ENCODE measurements at regions not wholly inside any gene's neighbourhood (a gene's known extent, or its start where the extent isn't known, plus 50 kb on each side); places are given as distances from the start of the nearest gene placed in this dataset.

DNA sequence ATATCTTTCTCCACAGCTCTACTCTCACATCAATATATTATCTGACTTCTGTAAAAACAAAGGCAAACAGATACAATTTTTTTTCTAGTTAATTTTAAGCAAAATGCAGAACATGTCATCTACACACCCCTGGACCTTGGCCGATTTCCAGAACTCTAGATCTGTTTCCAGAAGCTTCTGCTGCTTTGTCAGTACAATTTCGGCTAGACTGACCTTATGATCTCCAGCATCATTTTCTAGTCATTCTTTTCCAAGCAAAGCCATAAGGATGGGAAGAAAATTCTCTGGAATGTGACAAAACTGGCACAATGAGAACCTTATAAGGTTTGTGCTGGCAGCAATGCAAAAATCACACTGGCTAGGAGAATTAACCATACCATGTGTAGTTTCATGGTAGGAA lies 132.8 kb upstream of the MPDZ start:
- Histone ChIP-seq H3K27ac (ENCODE audit: low read depth, low read length) (no peak overlapping the region), H3K27me3 (ENCODE audit: control insufficient read depth in 3 of 3, insufficient read depth in 3 of 3, low read length in 3 of 3) (no peaks in the 10 kb centered on the region), H3K9ac (ENCODE audit: low read depth in 1 of 3, low read length in 3 of 3) (no peak overlapping the region), H3K9me3 (ENCODE audit: control insufficient read depth in 3 of 3, low read length in 3 of 3) (no peaks in the 10 kb centered on the region), H3K4me3 (ENCODE audit: low read length in 3 of 3) (no peak overlapping the region), H3K36me3 (ENCODE audit: control insufficient read depth in 3 of 3, insufficient read depth in 3 of 3, low read length in 3 of 3) (no peaks in the 10 kb centered on the region), H3K4me1 (ENCODE audit: control insufficient read depth in 3 of 3, insufficient read depth in 3 of 3, low read length in 3 of 3) (peaks cover 0 to 2% (median under 1%) of the 10 kb centered on the region in 3 donors)

DNA sequence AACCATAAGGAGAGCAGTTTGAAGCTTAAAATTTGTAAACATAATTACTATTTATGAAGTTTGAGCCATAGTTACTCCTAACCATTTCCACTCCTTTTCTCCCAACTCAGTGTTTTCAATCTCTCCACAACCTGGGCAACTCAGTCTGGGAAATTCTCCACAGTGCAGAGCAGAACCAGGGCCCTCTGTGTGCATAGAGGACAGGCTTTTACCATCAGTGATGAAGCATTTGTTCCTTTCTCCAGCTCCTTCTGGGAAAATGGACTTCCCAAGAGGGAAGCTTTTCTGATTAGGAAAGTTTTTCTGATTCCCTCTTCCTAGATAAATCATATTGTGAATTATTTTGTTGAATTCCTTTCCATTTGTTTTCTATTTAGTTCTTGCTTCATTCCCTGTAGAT lies 132.3 kb upstream of the MPDZ start:
- Histone ChIP-seq H3K9me3 (ENCODE audit: control insufficient read depth in 3 of 3, low read length in 3 of 3) (no peaks in the 10 kb centered on the region), H3K9ac (ENCODE audit: low read depth in 1 of 3, low read length in 3 of 3) (no peak overlapping the region), H3K27me3 (ENCODE audit: control insufficient read depth in 3 of 3, insufficient read depth in 3 of 3, low read length in 3 of 3) (no peaks in the 10 kb centered on the region), H3K27ac (ENCODE audit: low read depth, low read length) (peak overlapping the region; percentile 36), H3K4me3 (ENCODE audit: low read length in 3 of 3) (no peak overlapping the region), H3K4me1 (ENCODE audit: control insufficient read depth in 3 of 3, insufficient read depth in 3 of 3, low read length in 3 of 3) (peaks cover 0 to 3% (median 2%) of the 10 kb centered on the region in 3 donors), H3K36me3 (ENCODE audit: control insufficient read depth in 3 of 3, insufficient read depth in 3 of 3, low read length in 3 of 3) (no peaks in the 10 kb centered on the region)

DNA sequence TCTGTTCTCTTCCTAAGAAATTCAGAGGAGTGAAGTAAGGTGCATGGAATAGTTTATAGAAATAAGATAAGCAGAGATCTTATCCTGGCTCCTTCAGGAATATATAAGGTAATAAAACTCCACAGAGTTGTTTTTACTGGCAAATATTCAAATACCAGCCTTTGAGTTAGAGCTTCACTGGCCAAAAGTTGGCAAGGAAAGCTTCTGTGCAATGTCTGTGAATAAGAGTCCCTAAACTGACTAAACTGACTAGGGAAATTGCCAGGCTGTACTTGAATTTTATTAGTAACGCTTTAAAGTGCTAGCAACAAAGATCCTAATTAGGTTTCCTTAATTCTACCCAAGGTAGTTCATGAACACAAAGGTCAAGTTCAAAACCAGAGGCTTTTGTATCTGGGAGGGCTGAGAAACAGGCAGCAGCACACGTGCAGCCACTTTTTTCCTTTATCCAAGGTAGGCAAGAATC lies 131.1 kb upstream of the MPDZ start:
- peaks cover 0 to 3% (median 2%) of the 10 kb centered on the region in 3 donors for H3K4me1 ChIP-seq (ENCODE audit: control insufficient read depth in 3 of 3, insufficient read depth in 3 of 3, low read length in 3 of 3)
- H3K27ac ChIP-seq (ENCODE audit: low read depth, low read length), result peak overlapping the region; percentile 36
- H3K36me3 ChIP-seq (ENCODE audit: control insufficient read depth in 3 of 3, insufficient read depth in 3 of 3, low read length in 3 of 3), result no peaks in the 10 kb centered on the region
- no peaks in the 10 kb centered on the region for H3K27me3 ChIP-seq (ENCODE audit: control insufficient read depth in 3 of 3, insufficient read depth in 3 of 3, low read length in 3 of 3)
- H3K9me3 ChIP-seq (ENCODE audit: control insufficient read depth in 3 of 3, low read length in 3 of 3), result no peaks in the 10 kb centered on the region
- H3K9ac ChIP-seq (ENCODE audit: low read depth in 1 of 3, low read length in 3 of 3), result no peak overlapping the region
- H3K4me3 ChIP-seq (ENCODE audit: low read length in 3 of 3), result no peak overlapping the region

DNA sequence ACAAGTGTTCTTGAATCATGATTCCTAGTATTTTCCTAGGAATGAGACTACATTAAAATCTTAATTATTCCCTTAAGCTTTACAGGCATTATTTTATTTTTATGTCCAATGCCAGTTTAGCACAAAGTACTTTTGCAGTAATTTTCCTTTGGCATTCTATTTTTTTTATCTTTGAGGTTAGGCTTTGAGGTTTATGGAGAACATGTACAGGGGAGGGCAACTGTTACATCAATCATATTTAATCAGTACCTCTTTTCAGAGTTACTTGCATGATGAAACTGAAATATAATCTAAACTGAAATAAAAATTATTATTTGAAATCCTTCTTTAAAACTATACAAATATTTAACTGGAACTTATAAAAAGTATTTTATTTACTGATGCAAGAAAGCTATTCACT lies 118.2 kb upstream of the MPDZ start:
- H3K9ac ChIP-seq (ENCODE audit: low read depth in 1 of 3, low read length in 3 of 3), result no peak overlapping the region
- no peaks in the 10 kb centered on the region for H3K9me3 ChIP-seq (ENCODE audit: control insufficient read depth in 3 of 3, low read length in 3 of 3)
- H3K4me3 ChIP-seq (ENCODE audit: low read length in 3 of 3), result no peak overlapping the region
- H3K27ac ChIP-seq (ENCODE audit: low read depth, low read length), result no peak overlapping the region
- no peaks in the 10 kb centered on the region for H3K27me3 ChIP-seq (ENCODE audit: control insufficient read depth in 3 of 3, insufficient read depth in 3 of 3, low read length in 3 of 3)
- no peaks in the 10 kb centered on the region for H3K36me3 ChIP-seq (ENCODE audit: control insufficient read depth in 3 of 3, insufficient read depth in 3 of 3, low read length in 3 of 3)
- no peaks in the 10 kb centered on the region for H3K4me1 ChIP-seq (ENCODE audit: control insufficient read depth in 3 of 3, insufficient read depth in 3 of 3, low read length in 3 of 3)

DNA sequence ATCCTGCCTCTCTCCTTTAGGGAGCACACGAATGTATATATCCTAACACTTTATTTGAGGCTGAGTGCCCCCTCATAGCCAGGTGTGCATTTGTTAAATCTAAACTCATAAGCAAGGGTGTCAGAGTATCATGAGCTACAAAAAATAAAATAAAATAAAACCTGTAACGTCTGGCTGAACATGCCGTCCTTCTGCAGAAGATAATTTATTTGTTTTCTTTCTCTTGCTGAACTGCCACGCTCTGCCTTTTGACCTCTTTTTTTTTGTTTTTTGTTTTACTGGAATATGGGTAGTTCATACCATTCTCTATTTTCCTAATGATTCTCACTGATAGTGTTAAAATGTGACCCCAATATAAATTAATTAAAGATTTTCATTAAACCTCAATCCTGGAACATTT lies 117.7 kb upstream of the MPDZ start:
- Histone ChIP-seq H3K9ac (ENCODE audit: low read depth in 1 of 3, low read length in 3 of 3) (no peak overlapping the region), H3K9me3 (ENCODE audit: control insufficient read depth in 3 of 3, low read length in 3 of 3) (no peaks in the 10 kb centered on the region), H3K27me3 (ENCODE audit: control insufficient read depth in 3 of 3, insufficient read depth in 3 of 3, low read length in 3 of 3) (no peaks in the 10 kb centered on the region), H3K27ac (ENCODE audit: low read depth, low read length) (no peak overlapping the region), H3K36me3 (ENCODE audit: control insufficient read depth in 3 of 3, insufficient read depth in 3 of 3, low read length in 3 of 3) (no peaks in the 10 kb centered on the region), H3K4me1 (ENCODE audit: control insufficient read depth in 3 of 3, insufficient read depth in 3 of 3, low read length in 3 of 3) (no peaks in the 10 kb centered on the region), H3K4me3 (ENCODE audit: low read length in 3 of 3) (no peak overlapping the region)

DNA sequence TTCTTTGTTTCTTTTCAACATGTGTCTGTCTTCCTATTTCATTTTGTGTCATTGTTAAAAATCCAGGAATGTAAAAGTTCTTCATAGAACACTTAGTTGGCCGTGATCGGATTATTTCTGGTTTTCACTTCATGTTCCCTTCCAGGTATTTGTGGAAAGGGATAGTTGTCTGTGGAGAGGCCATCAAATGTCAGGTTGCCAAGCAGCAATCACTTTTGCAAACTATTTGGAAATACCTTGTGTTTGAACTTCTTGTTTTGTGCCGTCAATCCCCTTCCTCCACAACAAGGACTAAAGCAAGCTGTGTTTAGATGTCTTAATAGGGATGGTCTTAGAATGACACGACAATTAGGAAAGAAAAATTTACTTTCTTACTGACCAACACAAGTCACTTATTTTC lies 116.9 kb upstream of the MPDZ start:
- Histone ChIP-seq H3K9ac (ENCODE audit: low read depth in 1 of 3, low read length in 3 of 3) (no peak overlapping the region), H3K4me1 (ENCODE audit: control insufficient read depth in 3 of 3, insufficient read depth in 3 of 3, low read length in 3 of 3) (no peaks in the 10 kb centered on the region), H3K4me3 (ENCODE audit: low read length in 3 of 3) (no peak overlapping the region), H3K27ac (ENCODE audit: low read depth, low read length) (no peak overlapping the region), H3K9me3 (ENCODE audit: control insufficient read depth in 3 of 3, low read length in 3 of 3) (no peaks in the 10 kb centered on the region), H3K27me3 (ENCODE audit: control insufficient read depth in 3 of 3, insufficient read depth in 3 of 3, low read length in 3 of 3) (no peaks in the 10 kb centered on the region), H3K36me3 (ENCODE audit: control insufficient read depth in 3 of 3, insufficient read depth in 3 of 3, low read length in 3 of 3) (no peaks in the 10 kb centered on the region)

DNA sequence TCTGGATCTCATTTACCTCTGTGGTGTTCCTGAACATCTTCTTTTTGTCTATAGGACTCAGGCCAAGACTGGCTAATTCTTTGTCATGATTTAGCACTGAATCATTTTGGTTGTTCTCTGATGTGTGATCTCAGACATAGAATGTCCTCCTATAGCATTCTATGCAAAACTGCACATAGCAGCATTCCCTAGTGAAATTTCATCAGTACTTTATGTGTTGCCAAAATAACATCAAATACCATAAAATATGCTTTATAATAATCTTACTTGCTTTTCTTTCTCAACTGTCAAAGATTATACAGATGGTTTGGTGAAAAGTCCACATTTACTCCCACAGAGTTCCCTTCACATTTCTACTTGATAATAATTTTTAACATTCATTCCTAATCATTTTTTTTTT lies 115.7 kb upstream of the MPDZ start:
- no peaks in the 10 kb centered on the region for H3K36me3 ChIP-seq (ENCODE audit: control insufficient read depth in 3 of 3, insufficient read depth in 3 of 3, low read length in 3 of 3)
- H3K27ac ChIP-seq (ENCODE audit: low read depth, low read length), result no peak overlapping the region
- H3K4me1 ChIP-seq (ENCODE audit: control insufficient read depth in 3 of 3, insufficient read depth in 3 of 3, low read length in 3 of 3), result no peaks in the 10 kb centered on the region
- no peaks in the 10 kb centered on the region for H3K9me3 ChIP-seq (ENCODE audit: control insufficient read depth in 3 of 3, low read length in 3 of 3)
- H3K4me3 ChIP-seq (ENCODE audit: low read length in 3 of 3), result no peak overlapping the region
- H3K9ac ChIP-seq (ENCODE audit: low read depth in 1 of 3, low read length in 3 of 3), result no peak overlapping the region
- H3K27me3 ChIP-seq (ENCODE audit: control insufficient read depth in 3 of 3, insufficient read depth in 3 of 3, low read length in 3 of 3), result no peaks in the 10 kb centered on the region

DNA sequence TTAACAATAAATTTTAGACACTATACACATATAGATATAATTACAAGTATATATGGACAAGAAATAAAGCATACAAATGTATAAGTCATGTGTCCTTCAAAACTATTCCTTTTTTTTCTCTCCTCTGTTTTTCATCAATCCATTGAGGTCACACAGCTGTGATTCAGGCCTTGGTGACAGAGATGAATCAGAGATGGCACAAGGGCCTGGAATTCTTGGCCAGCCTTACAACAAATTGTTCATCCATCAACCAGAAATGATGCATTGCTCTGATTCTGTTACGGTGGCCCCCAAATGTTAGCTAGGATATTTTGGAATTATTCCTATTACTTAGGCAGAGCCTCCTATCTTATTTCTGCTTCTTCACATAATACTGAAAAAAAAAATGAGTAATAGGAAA lies 108.7 kb upstream of the MPDZ start:
- Histone ChIP-seq H3K9ac (ENCODE audit: low read depth in 1 of 3, low read length in 3 of 3) (no peak overlapping the region), H3K9me3 (ENCODE audit: control insufficient read depth in 3 of 3, low read length in 3 of 3) (no peaks in the 10 kb centered on the region), H3K27me3 (ENCODE audit: control insufficient read depth in 3 of 3, insufficient read depth in 3 of 3, low read length in 3 of 3) (no peaks in the 10 kb centered on the region), H3K4me1 (ENCODE audit: control insufficient read depth in 3 of 3, insufficient read depth in 3 of 3, low read length in 3 of 3) (no peaks in the 10 kb centered on the region), H3K36me3 (ENCODE audit: control insufficient read depth in 3 of 3, insufficient read depth in 3 of 3, low read length in 3 of 3) (no peaks in the 10 kb centered on the region), H3K27ac (ENCODE audit: low read depth, low read length) (peak overlapping the region; percentile 68), H3K4me3 (ENCODE audit: low read length in 3 of 3) (no peak overlapping the region)

DNA sequence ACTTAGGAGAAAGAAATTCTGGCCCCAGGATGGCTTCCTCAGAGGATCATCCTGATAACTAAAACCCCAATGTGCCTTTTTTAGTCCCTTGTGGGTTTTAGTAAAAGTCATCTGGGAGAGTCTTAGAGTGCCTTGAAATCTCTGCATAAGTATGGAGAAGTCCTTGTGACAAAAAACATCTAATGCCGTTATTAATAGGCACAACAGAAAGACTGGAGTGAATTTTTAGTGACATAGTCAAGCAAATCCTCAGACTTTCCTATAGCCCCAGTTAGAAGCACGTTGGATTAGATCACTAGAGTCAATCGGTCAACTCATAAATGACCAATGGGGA lies 108.2 kb upstream of the MPDZ start:
- no peaks in the 10 kb centered on the region for H3K9me3 ChIP-seq (ENCODE audit: control insufficient read depth in 3 of 3, low read length in 3 of 3)
- H3K27me3 ChIP-seq (ENCODE audit: control insufficient read depth in 3 of 3, insufficient read depth in 3 of 3, low read length in 3 of 3), result no peaks in the 10 kb centered on the region
- H3K4me1 ChIP-seq (ENCODE audit: control insufficient read depth in 3 of 3, insufficient read depth in 3 of 3, low read length in 3 of 3), result no peaks in the 10 kb centered on the region
- peak overlapping the region; percentile 68 for H3K27ac ChIP-seq (ENCODE audit: low read depth, low read length)
- H3K9ac ChIP-seq (ENCODE audit: low read depth in 1 of 3, low read length in 3 of 3), result no peak overlapping the region
- H3K36me3 ChIP-seq (ENCODE audit: control insufficient read depth in 3 of 3, insufficient read depth in 3 of 3, low read length in 3 of 3), result no peaks in the 10 kb centered on the region
- H3K4me3 ChIP-seq (ENCODE audit: low read length in 3 of 3), result no peak overlapping the region

DNA sequence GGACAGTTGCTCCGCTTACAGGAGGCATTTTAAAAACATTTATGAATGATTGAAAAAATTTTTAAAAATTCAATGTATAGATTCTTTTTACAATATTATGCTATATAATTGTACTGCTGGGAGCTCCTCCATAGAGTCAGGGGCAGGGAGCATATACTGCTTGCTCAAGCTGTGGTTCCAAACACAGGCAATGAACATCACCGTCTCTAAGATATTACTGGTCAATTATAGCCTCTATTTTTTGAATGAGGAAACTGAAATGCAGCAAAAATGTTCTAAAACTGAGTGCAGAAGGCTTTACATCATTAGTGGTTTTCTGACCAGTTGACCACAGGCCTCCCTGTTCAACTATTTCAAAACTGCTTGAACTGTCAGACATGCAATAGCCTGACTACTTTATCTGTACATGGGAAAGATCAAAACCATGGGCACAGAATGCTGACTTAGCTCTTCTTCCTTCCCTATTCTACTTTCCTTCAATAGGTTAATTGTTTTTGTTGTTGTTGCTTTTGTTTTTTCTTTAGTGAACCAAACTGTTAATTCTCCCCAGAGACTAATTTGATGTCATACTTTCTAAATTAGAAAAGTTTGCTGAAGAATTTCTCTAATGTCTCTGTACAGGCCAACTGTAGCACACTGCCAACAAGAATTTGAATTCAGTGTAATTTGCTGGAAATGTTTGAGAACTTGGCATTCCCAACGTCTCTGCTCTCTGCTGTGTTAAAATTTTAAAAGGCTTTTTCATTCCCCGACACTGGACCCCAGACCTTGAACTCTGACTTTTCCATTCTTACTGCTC lies 107.6 kb upstream of the MPDZ start:
- peak overlapping the region; percentile 68 for H3K27ac ChIP-seq (ENCODE audit: low read depth, low read length)
- no peaks in the 10 kb centered on the region for H3K4me1 ChIP-seq (ENCODE audit: control insufficient read depth in 3 of 3, insufficient read depth in 3 of 3, low read length in 3 of 3)
- no peak overlapping the region for H3K9ac ChIP-seq (ENCODE audit: low read depth in 1 of 3, low read length in 3 of 3)
- H3K9me3 ChIP-seq (ENCODE audit: control insufficient read depth in 3 of 3, low read length in 3 of 3), result no peaks in the 10 kb centered on the region
- no peaks in the 10 kb centered on the region for H3K36me3 ChIP-seq (ENCODE audit: control insufficient read depth in 3 of 3, insufficient read depth in 3 of 3, low read length in 3 of 3)
- no peaks in the 10 kb centered on the region for H3K27me3 ChIP-seq (ENCODE audit: control insufficient read depth in 3 of 3, insufficient read depth in 3 of 3, low read length in 3 of 3)
- no peak overlapping the region for H3K4me3 ChIP-seq (ENCODE audit: low read length in 3 of 3)

All from skeletal muscle tissue (tissue), 3 donors.